Panc1 (cell line): ENCODE measurements at regions not wholly inside any gene's neighbourhood (a gene's known extent, or its start where the extent isn't known, plus 50 kb on each side); places are given as distances from the start of the nearest gene placed in this dataset.

ENCODE experiments used
- ATAC-seq: fragments of 200-7000 bp; cut with Tn5 transposase; 2 replicates; pipeline ENCODE4 v1.9.1; 2020; ENCODE audit warnings: mild to moderate bottlenecking, moderate library complexity
- BruUV-seq: library from RNA; stranded (reverse); fragments of 400-500 nt; replicated peaks from 2 replicates; lab custom pipeline; 2021; lab: Mats Ljungman, UMichigan
- CTCF ChIA-PET: fragments of 300-600 bp; sonication (Branson Sonifier 250); formaldehyde crosslinking; loops from one replicate; lab custom pipeline; 2022; ENCODE audit warnings: antibody characterized with exemption; lab: Charles Lee
- POLR2A ChIA-PET: fragments of 300-600 bp; sonication (Branson Sonifier 250); formaldehyde crosslinking; loops from one replicate; lab custom pipeline; 2022; ENCODE audit warnings: antibody characterized with exemption; lab: Charles Lee
- DNase-seq: peaks from one replicate; pipeline ENCODE4 v3.0.0-alpha.2; 2010; ENCODE audit warnings: low read depth, low spot score
- H3K27ac ChIP-seq: 2 replicates; pipeline ENCODE4 v1.5.1; 2011; ENCODE audit warnings: mild to moderate bottlenecking, low read length, inconsistent platforms
- H3K27me3 ChIP-seq: fragments of 200-500 bp; sonication (Bioruptor generic); 2 replicates; pipeline ENCODE4 v1.6.0; 2014; ENCODE audit warnings: low read length, inconsistent platforms; ENCODE audit not compliant: control insufficient read depth, insufficient read depth
- H3K36me3 ChIP-seq: fragments of 200-500 bp; sonication (Bioruptor generic); 2 replicates; pipeline ENCODE4 v1.5.1; 2014; ENCODE audit warnings: inconsistent platforms, mild to moderate bottlenecking, low read length, moderate library complexity; ENCODE audit not compliant: control insufficient read depth, insufficient read depth
- H3K4me1 ChIP-seq: 2 replicates; pipeline ENCODE4 v1.5.1; 2011; ENCODE audit warnings: inconsistent platforms, mild to moderate bottlenecking, low read length, moderate library complexity; ENCODE audit not compliant: control insufficient read depth, insufficient read depth
- H3K4me3 ChIP-seq, 2 experiments: 2 replicates each; pipeline ENCODE4 v1.5.1; 2011 to 2012; ENCODE audit warnings: low read depth in 2 of 2, low read length in 2 of 2, mild to moderate bottlenecking in 2 of 2, inconsistent platforms in 1 of 2, moderate library complexity in 1 of 2
- H3K9me3 ChIP-seq: fragments of 200-500 bp; sonication (Bioruptor generic); 2 replicates; pipeline ENCODE4 v1.5.1; 2014; ENCODE audit warnings: low read depth, mild to moderate bottlenecking, inconsistent platforms, low read length, moderate library complexity; ENCODE audit not compliant: control insufficient read depth, insufficient read depth
- POLR2AphosphoS5 ChIP-seq: IDR thresholded peaks from 2 replicates; pipeline ENCODE4 v1.6.1; 2012; ENCODE audit warnings: mild to moderate bottlenecking, low read depth, low read length, moderate library complexity
- SIN3A ChIP-seq: IDR thresholded peaks from 2 replicates; pipeline ENCODE4 v1.6.1; 2012; ENCODE audit warnings: low read depth, mild to moderate bottlenecking, low read length, moderate library complexity, borderline replicate concordance; ENCODE audit not compliant: insufficient read depth
- TCF7L2 ChIP-seq: IDR thresholded peaks from 2 replicates; pipeline ENCODE4 v1.6.1; 2011; ENCODE audit warnings: mild to moderate bottlenecking, low read depth, low read length, inconsistent platforms
- in situ Hi-C: cut with HindIII; loops from 2 replicates; pipeline ENCODE4 v1.10.0; 2016; ENCODE audit warnings: low sequenced_read_pairs, low pct_unique_long_range_greater_than_20kb
- intact Hi-C: fragments of 100-400 bp; cut with micrococcal nuclease; formaldehyde crosslinking; loops from one replicate; pipeline ENCODE4 v1.10.0; 2022; ENCODE audit not compliant: unreplicated experiment
- TF ChIP-seq, protein P1 (sequence below), 2 experiments: IDR thresholded peaks; 2 replicates each; pipeline ENCODE4 v1.6.1; 2011 to 2012; ENCODE audit warnings: low read depth in 2 of 2, control low read depth in 1 of 2, low read length in 1 of 2, mild to moderate bottlenecking in 1 of 2, moderate library complexity in 1 of 2; ENCODE audit not compliant: insufficient read depth in 1 of 2
- TF ChIP-seq, protein P2 (sequence below): fragments of 450-650 bp; IDR thresholded peaks from 2 replicates; pipeline ENCODE4 v1.5.1; 2017; ENCODE audit warnings: mild to moderate bottlenecking

DNA sequence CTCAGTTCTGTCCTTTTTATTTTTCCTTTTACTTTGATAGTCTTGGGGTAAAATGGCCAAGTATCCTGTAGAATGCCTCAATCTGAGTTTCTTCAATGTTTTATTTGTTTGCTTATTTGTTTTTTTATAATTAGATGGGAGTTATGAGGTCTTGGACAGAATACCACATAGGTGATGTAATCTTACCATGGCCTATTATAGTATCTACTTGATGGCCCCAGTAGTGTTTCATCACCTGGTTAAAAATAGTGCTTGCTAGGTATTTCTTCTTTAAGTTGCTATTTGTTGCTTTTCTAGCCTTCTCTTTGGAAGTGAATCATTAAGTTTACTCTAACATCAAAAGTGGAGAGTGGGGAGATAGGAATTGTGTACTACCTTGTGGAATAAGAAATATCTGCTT is 1020.0 kb upstream of the KCND2 start:
- BruUV-seq: no TSS peak
- in situ Hi-C loops: no loop called here
- no peak overlapping the region for H3K27ac ChIP-seq
- intact Hi-C loops: no loop called here
- H3K27me3 ChIP-seq: no peaks in the 10 kb centered on the region
- H3K4me3 ChIP-seq: no peak overlapping the region
- ChIA-PET CTCF (no interaction called here), POLR2A (no interaction called here)
- ATAC-seq (no peak), DNase-seq (no peak)
- no peaks in the 10 kb centered on the region for H3K9me3 ChIP-seq
- no peaks in the 10 kb centered on the region for H3K36me3 ChIP-seq
- TF ChIP-seq SIN3A (no peak), TCF7L2 (no peak), POLR2AphosphoS5 (no peak)
- TF ChIP-seq, protein P1, sequence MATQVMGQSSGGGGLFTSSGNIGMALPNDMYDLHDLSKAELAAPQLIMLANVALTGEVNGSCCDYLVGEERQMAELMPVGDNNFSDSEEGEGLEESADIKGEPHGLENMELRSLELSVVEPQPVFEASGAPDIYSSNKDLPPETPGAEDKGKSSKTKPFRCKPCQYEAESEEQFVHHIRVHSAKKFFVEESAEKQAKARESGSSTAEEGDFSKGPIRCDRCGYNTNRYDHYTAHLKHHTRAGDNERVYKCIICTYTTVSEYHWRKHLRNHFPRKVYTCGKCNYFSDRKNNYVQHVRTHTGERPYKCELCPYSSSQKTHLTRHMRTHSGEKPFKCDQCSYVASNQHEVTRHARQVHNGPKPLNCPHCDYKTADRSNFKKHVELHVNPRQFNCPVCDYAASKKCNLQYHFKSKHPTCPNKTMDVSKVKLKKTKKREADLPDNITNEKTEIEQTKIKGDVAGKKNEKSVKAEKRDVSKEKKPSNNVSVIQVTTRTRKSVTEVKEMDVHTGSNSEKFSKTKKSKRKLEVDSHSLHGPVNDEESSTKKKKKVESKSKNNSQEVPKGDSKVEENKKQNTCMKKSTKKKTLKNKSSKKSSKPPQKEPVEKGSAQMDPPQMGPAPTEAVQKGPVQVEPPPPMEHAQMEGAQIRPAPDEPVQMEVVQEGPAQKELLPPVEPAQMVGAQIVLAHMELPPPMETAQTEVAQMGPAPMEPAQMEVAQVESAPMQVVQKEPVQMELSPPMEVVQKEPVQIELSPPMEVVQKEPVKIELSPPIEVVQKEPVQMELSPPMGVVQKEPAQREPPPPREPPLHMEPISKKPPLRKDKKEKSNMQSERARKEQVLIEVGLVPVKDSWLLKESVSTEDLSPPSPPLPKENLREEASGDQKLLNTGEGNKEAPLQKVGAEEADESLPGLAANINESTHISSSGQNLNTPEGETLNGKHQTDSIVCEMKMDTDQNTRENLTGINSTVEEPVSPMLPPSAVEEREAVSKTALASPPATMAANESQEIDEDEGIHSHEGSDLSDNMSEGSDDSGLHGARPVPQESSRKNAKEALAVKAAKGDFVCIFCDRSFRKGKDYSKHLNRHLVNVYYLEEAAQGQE (IDR thresholded peaks at IDR 0.05; ENCODE audit: insufficient read depth in 1 of 2, low read depth in 2 of 2, low read length in 1 of 2): no peak
- TF ChIP-seq, protein P2, sequence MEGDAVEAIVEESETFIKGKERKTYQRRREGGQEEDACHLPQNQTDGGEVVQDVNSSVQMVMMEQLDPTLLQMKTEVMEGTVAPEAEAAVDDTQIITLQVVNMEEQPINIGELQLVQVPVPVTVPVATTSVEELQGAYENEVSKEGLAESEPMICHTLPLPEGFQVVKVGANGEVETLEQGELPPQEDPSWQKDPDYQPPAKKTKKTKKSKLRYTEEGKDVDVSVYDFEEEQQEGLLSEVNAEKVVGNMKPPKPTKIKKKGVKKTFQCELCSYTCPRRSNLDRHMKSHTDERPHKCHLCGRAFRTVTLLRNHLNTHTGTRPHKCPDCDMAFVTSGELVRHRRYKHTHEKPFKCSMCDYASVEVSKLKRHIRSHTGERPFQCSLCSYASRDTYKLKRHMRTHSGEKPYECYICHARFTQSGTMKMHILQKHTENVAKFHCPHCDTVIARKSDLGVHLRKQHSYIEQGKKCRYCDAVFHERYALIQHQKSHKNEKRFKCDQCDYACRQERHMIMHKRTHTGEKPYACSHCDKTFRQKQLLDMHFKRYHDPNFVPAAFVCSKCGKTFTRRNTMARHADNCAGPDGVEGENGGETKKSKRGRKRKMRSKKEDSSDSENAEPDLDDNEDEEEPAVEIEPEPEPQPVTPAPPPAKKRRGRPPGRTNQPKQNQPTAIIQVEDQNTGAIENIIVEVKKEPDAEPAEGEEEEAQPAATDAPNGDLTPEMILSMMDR: no peak
- H3K4me1 ChIP-seq: no peaks in the 10 kb centered on the region

DNA sequence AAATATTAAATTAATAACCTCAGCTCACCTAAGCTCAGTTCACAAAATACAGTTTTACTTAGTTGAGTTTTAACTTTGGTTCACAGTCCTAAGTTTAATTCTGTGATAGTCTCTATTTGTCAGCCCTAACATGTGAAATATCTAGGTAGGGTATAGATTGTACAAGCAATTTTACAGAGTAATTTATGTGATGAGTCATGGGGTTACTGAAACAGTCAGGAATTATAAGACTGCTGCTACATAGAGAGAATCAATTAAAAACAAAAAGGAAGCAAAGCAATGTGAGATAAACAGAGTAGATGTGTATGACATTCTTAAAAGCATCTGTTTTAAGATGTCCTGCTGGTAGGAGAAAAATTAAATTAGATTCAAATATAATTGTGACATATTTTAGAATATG is 1018.2 kb upstream of the KCND2 start:
- H3K27me3 ChIP-seq: no peaks in the 10 kb centered on the region
- no TSS peak for BruUV-seq
- in situ Hi-C loops: no loop called here

More for the DNA sequence above, 1018.2 kb upstream of the KCND2 start:
- ATAC-seq: no peak
- no peak overlapping the region for H3K4me3 ChIP-seq
- ChIA-PET POLR2A (no interaction called here), CTCF (no interaction called here)
- H3K4me1 ChIP-seq: no peaks in the 10 kb centered on the region
- no peak for DNase-seq
- no peak overlapping the region for H3K27ac ChIP-seq
- TF ChIP-seq SIN3A (no peak), POLR2AphosphoS5 (no peak), TCF7L2 (no peak)
- TF ChIP-seq, protein P2: no peak
- TF ChIP-seq, protein P1 (IDR thresholded peaks at IDR 0.05; ENCODE audit: insufficient read depth in 1 of 2, low read depth in 2 of 2, low read length in 1 of 2): no peak
- intact Hi-C loops: no loop called here
- H3K9me3 ChIP-seq: no peaks in the 10 kb centered on the region
- no peaks in the 10 kb centered on the region for H3K36me3 ChIP-seq
